ENCODE measurements at regions not wholly inside any gene's neighbourhood (a gene's known extent, or its start where the extent isn't known, plus 50 kb on each side); places are given as distances from the start of the nearest gene placed in this dataset.

DNA sequence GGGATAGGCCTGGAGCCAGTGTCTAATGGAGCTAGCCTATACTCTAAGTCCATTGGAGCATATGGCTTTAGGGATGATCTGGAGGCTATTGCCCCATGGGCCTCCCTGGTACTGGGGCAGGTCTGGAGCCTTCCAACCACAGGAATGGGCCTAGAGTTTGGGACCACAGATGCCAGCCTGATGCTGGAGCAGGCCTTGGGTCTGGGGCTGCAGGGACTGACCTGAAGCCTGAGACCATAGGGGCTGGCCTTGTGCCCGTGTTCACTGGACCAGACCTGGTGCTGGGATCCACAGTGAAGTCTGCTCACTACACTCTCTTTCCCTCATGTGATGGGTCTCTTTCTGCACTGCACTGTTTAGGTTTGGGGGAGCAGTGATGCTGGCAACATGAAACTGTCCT lies 95.0 kb downstream of the KLHL28 start:
- TF ChIP-seq KDM5A (IDR thresholded peaks at IDR 0.05) (no peak), CTCF (IDR thresholded peaks at IDR 0.05) (no peak), POLR2AphosphoS2 (conservative IDR thresholded peaks at IDR 0.05; ENCODE audit: low read length) (no peak), PHF8 (IDR thresholded peaks at IDR 0.05; ENCODE audit: borderline replicate concordance, low read depth) (no peak), POLR2A (IDR thresholded peaks at IDR 0.05; ENCODE audit: low read length) (no peak), JUN (IDR thresholded peaks at IDR 0.05) (no peak), REST (IDR thresholded peaks at IDR 0.05) (no peak), CEBPB (IDR thresholded peaks at IDR 0.05) (no peak), RNF2 (IDR thresholded peaks at IDR 0.05; ENCODE audit: borderline replicate concordance, low read depth) (no peak), RFX5 (IDR thresholded peaks at IDR 0.05) (no peak), KDM1A (IDR thresholded peaks at IDR 0.05; ENCODE audit: low read depth) (no peak)
- TF ChIP-seq, protein P1, sequence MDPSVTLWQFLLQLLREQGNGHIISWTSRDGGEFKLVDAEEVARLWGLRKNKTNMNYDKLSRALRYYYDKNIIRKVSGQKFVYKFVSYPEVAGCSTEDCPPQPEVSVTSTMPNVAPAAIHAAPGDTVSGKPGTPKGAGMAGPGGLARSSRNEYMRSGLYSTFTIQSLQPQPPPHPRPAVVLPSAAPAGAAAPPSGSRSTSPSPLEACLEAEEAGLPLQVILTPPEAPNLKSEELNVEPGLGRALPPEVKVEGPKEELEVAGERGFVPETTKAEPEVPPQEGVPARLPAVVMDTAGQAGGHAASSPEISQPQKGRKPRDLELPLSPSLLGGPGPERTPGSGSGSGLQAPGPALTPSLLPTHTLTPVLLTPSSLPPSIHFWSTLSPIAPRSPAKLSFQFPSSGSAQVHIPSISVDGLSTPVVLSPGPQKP (IDR thresholded peaks at IDR 0.05; ENCODE audit: low read depth, low read length), result no peak
